ENCODE measurements at regions not wholly inside any gene's neighbourhood (a gene's known extent, or its start where the extent isn't known, plus 50 kb on each side); places are given as distances from the start of the nearest gene placed in this dataset.

- no peaks in the 10 kb centered on the region for H3K36me3 ChIP-seq (ENCODE audit: insufficient read depth, low read length)
- peaks cover 14% of the 10 kb centered on the region for H3K4me1 ChIP-seq (ENCODE audit: insufficient read depth, low read length)
- H3K9me3 ChIP-seq (ENCODE audit: control insufficient read depth, insufficient read depth, low read length): no peaks in the 10 kb centered on the region
- no peak overlapping the region for H3K9ac ChIP-seq (ENCODE audit: low read depth, low read length)
Observed at GRCh38 chr11:128346804-128347203, 240.6 kb downstream of the ETS1 start.

GRCh38 chr11:128345316-128345715, 242.0 kb downstream of the ETS1 start:
- H3K4me1 ChIP-seq (ENCODE audit: insufficient read depth, low read length): peaks cover 18% of the 10 kb centered on the region
- H3K36me3 ChIP-seq (ENCODE audit: insufficient read depth, low read length): no peaks in the 10 kb centered on the region
- no peaks in the 10 kb centered on the region for H3K9me3 ChIP-seq (ENCODE audit: control insufficient read depth, insufficient read depth, low read length)
- H3K9ac ChIP-seq (ENCODE audit: low read depth, low read length): no peak overlapping the region

- no peak overlapping the region for H3K9ac ChIP-seq (ENCODE audit: low read depth, low read length)
- peaks cover 18% of the 10 kb centered on the region for H3K4me1 ChIP-seq (ENCODE audit: insufficient read depth, low read length)
- no peaks in the 10 kb centered on the region for H3K9me3 ChIP-seq (ENCODE audit: control insufficient read depth, insufficient read depth, low read length)
Observed at GRCh38 chr11:128343870-128344269, 243.5 kb downstream of the ETS1 start.

GRCh38 chr11:128343135-128343514, 244.2 kb downstream of the ETS1 start:
- Histone ChIP-seq H3K9me3 (ENCODE audit: control insufficient read depth, insufficient read depth, low read length) (no peaks in the 10 kb centered on the region), H3K36me3 (ENCODE audit: insufficient read depth, low read length) (no peaks in the 10 kb centered on the region), H3K4me1 (ENCODE audit: insufficient read depth, low read length) (peaks cover 18% of the 10 kb centered on the region), H3K9ac (ENCODE audit: low read depth, low read length) (no peak overlapping the region)

More at GRCh38 chr11:128343870-128344269, 243.5 kb downstream of the ETS1 start:
- no peaks in the 10 kb centered on the region for H3K36me3 ChIP-seq (ENCODE audit: insufficient read depth, low read length)

GRCh38 chr11:128342511-128343134, 244.7 kb downstream of the ETS1 start:
- Histone ChIP-seq H3K4me1 (ENCODE audit: insufficient read depth, low read length) (peaks cover 18% of the 10 kb centered on the region), H3K9ac (ENCODE audit: low read depth, low read length) (no peak overlapping the region)

GRCh38 chr11:128341280-128342248, 245.8 kb downstream of the ETS1 start:
- H3K9ac ChIP-seq (ENCODE audit: low read depth, low read length): no peak overlapping the region
- no peaks in the 10 kb centered on the region for H3K36me3 ChIP-seq (ENCODE audit: insufficient read depth, low read length)
- H3K9me3 ChIP-seq (ENCODE audit: control insufficient read depth, insufficient read depth, low read length): no peaks in the 10 kb centered on the region
- peaks cover 18% of the 10 kb centered on the region for H3K4me1 ChIP-seq (ENCODE audit: insufficient read depth, low read length)

More at GRCh38 chr11:128342511-128343134, 244.7 kb downstream of the ETS1 start:
- H3K36me3 ChIP-seq (ENCODE audit: insufficient read depth, low read length): no peaks in the 10 kb centered on the region
- no peaks in the 10 kb centered on the region for H3K9me3 ChIP-seq (ENCODE audit: control insufficient read depth, insufficient read depth, low read length)

- Histone ChIP-seq H3K9ac (ENCODE audit: low read depth, low read length) (no peak overlapping the region), H3K36me3 (ENCODE audit: insufficient read depth, low read length) (no peaks in the 10 kb centered on the region), H3K9me3 (ENCODE audit: control insufficient read depth, insufficient read depth, low read length) (no peaks in the 10 kb centered on the region), H3K4me1 (ENCODE audit: insufficient read depth, low read length) (peaks cover 18% of the 10 kb centered on the region)
Observed at GRCh38 chr11:128339792-128340191, 247.6 kb downstream of the ETS1 start.

GRCh38 chr11:128338811-128339210, 248.5 kb downstream of the ETS1 start:
- Histone ChIP-seq H3K4me1 (ENCODE audit: insufficient read depth, low read length) (peaks cover 22% of the 10 kb centered on the region), H3K9ac (ENCODE audit: low read depth, low read length) (no peak overlapping the region), H3K36me3 (ENCODE audit: insufficient read depth, low read length) (no peaks in the 10 kb centered on the region), H3K9me3 (ENCODE audit: control insufficient read depth, insufficient read depth, low read length) (no peaks in the 10 kb centered on the region)

GRCh38 chr11:128336203-128336602, 251.2 kb downstream of the ETS1 start:
- Histone ChIP-seq H3K9ac (ENCODE audit: low read depth, low read length) (no peak overlapping the region), H3K36me3 (ENCODE audit: insufficient read depth, low read length) (no peaks in the 10 kb centered on the region), H3K4me1 (ENCODE audit: insufficient read depth, low read length) (peaks cover 4% of the 10 kb centered on the region; the same call in 1 of the 2 replicates), H3K9me3 (ENCODE audit: control insufficient read depth, insufficient read depth, low read length) (no peaks in the 10 kb centered on the region)

- Histone ChIP-seq H3K4me1 (ENCODE audit: insufficient read depth, low read length) (peaks cover 4% of the 10 kb centered on the region; the same call in 1 of the 2 replicates), H3K9me3 (ENCODE audit: control insufficient read depth, insufficient read depth, low read length) (no peaks in the 10 kb centered on the region), H3K36me3 (ENCODE audit: insufficient read depth, low read length) (no peaks in the 10 kb centered on the region), H3K9ac (ENCODE audit: low read depth, low read length) (no peak overlapping the region)
Observed at GRCh38 chr11:128335729-128336128, 251.6 kb downstream of the ETS1 start.

GRCh38 chr11:128334311-128335044, 252.9 kb downstream of the ETS1 start:
- H3K9ac ChIP-seq (ENCODE audit: low read depth, low read length): no peak overlapping the region
- no peaks in the 10 kb centered on the region for H3K36me3 ChIP-seq (ENCODE audit: insufficient read depth, low read length)
- peaks cover 4% of the 10 kb centered on the region for H3K4me1 ChIP-seq (ENCODE audit: insufficient read depth, low read length)
- no peaks in the 10 kb centered on the region for H3K9me3 ChIP-seq (ENCODE audit: control insufficient read depth, insufficient read depth, low read length)

GRCh38 chr11:128331317-128331716, 256.0 kb downstream of the ETS1 start:
- Histone ChIP-seq H3K4me1 (ENCODE audit: insufficient read depth, low read length) (peaks cover 4% of the 10 kb centered on the region), H3K9ac (ENCODE audit: low read depth, low read length) (no peak overlapping the region), H3K9me3 (ENCODE audit: control insufficient read depth, insufficient read depth, low read length) (no peaks in the 10 kb centered on the region), H3K36me3 (ENCODE audit: insufficient read depth, low read length) (no peaks in the 10 kb centered on the region)

- peaks cover 4% of the 10 kb centered on the region for H3K4me1 ChIP-seq (ENCODE audit: insufficient read depth, low read length)
- no peak overlapping the region for H3K9ac ChIP-seq (ENCODE audit: low read depth, low read length)
- H3K9me3 ChIP-seq (ENCODE audit: control insufficient read depth, insufficient read depth, low read length): no peaks in the 10 kb centered on the region
- no peaks in the 10 kb centered on the region for H3K36me3 ChIP-seq (ENCODE audit: insufficient read depth, low read length)
Observed at GRCh38 chr11:128330203-128330602, 257.2 kb downstream of the ETS1 start.

- Histone ChIP-seq H3K4me1 (ENCODE audit: insufficient read depth, low read length) (peaks cover 2% of the 10 kb centered on the region), H3K9me3 (ENCODE audit: control insufficient read depth, insufficient read depth, low read length) (no peaks in the 10 kb centered on the region), H3K9ac (ENCODE audit: low read depth, low read length) (no peak overlapping the region), H3K36me3 (ENCODE audit: insufficient read depth, low read length) (no peaks in the 10 kb centered on the region)
Observed at GRCh38 chr11:128328955-128329551, 258.3 kb downstream of the ETS1 start.

Data from ES-I3 (cell line).